ENCODE measurements at regions not wholly inside any gene's neighbourhood (a gene's known extent, or its start where the extent isn't known, plus 50 kb on each side); places are given as distances from the start of the nearest gene placed in this dataset.
"Not testable (repeated sequence)": the region's sequence is repeated elsewhere in the genome, so short reads cannot be mapped to it uniquely, and the experiment has no call there.

GRCh38 chr2:184141866-184142265, 456.5 kb upstream of the ZNF804A start:
- no peak for FAIRE-seq

- FAIRE-seq = no peak
Observed at GRCh38 chr2:184154438-184154837, 443.9 kb upstream of the ZNF804A start.

- FAIRE-seq = no peak
Observed at GRCh38 chr2:184155791-184156190, 442.5 kb upstream of the ZNF804A start.

GRCh38 chr2:184157141-184157540, 441.2 kb upstream of the ZNF804A start:
- no peak for FAIRE-seq

- peak; percentile 21 for FAIRE-seq
Observed at GRCh38 chr2:184162426-184162825, 435.9 kb upstream of the ZNF804A start.

- not testable (repeated sequence) for FAIRE-seq
Observed at GRCh38 chr2:184168823-184169222, 429.5 kb upstream of the ZNF804A start.

- no peak for FAIRE-seq
Observed at GRCh38 chr2:184169366-184169765, 429.0 kb upstream of the ZNF804A start.

- FAIRE-seq = no peak
Observed at GRCh38 chr2:184174493-184175104, 423.7 kb upstream of the ZNF804A start.

- FAIRE-seq = no peak
Observed at GRCh38 chr2:184178229-184178628, 420.1 kb upstream of the ZNF804A start.

GRCh38 chr2:184186436-184186835, 411.9 kb upstream of the ZNF804A start:
- FAIRE-seq = no peak

- no peak for FAIRE-seq
Observed at GRCh38 chr2:184187421-184187971, 410.8 kb upstream of the ZNF804A start.

- no peak for FAIRE-seq
Observed at GRCh38 chr2:184190725-184191124, 407.6 kb upstream of the ZNF804A start.

- no peak for FAIRE-seq
Observed at GRCh38 chr2:184192649-184193048, 405.7 kb upstream of the ZNF804A start.

- no peak for FAIRE-seq
Observed at GRCh38 chr2:184197413-184197812, 400.9 kb upstream of the ZNF804A start.

- not testable (repeated sequence) for FAIRE-seq
Observed at GRCh38 chr2:184198791-184199190, 399.5 kb upstream of the ZNF804A start.

- FAIRE-seq = no peak
Observed at GRCh38 chr2:184199274-184199673, 399.1 kb upstream of the ZNF804A start.

GRCh38 chr2:184201246-184201645, 397.1 kb upstream of the ZNF804A start:
- no peak for FAIRE-seq

GRCh38 chr2:184203661-184204060, 394.7 kb upstream of the ZNF804A start:
- no peak for FAIRE-seq

- FAIRE-seq = no peak
Observed at GRCh38 chr2:184205048-184205596, 393.2 kb upstream of the ZNF804A start.

- FAIRE-seq = no peak
Observed at GRCh38 chr2:184206045-184206444, 392.3 kb upstream of the ZNF804A start.

GRCh38 chr2:184210329-184210728, 388.0 kb upstream of the ZNF804A start:
- no peak for FAIRE-seq

- FAIRE-seq = no peak
Observed at GRCh38 chr2:184215745-184216144, 382.6 kb upstream of the ZNF804A start.

- FAIRE-seq = no peak
Observed at GRCh38 chr2:184256611-184257010, 341.7 kb upstream of the ZNF804A start.

GRCh38 chr2:184261331-184261730, 337.0 kb upstream of the ZNF804A start:
- no peak for FAIRE-seq

- FAIRE-seq = no peak
Observed at GRCh38 chr2:184261818-184262217, 336.5 kb upstream of the ZNF804A start.

Data from A204.1 (cell line).